HG03342 (cell line): ENCODE measurements at regions not wholly inside any gene's neighbourhood (a gene's known extent, or its start where the extent isn't known, plus 50 kb on each side); places are given as distances from the start of the nearest gene placed in this dataset.

Experiments
- ATAC-seq: cut with Tn5 transposase; IDR thresholded peaks from one replicate; pipeline ENCODE4 v1.9.1; 2021; ENCODE audit warnings: mild to moderate bottlenecking, moderate library complexity; ENCODE audit not compliant: unreplicated experiment

GRCh38 chr17:12521416-12521815 lies 144.3 kb upstream of the MYOCD start:
- ATAC-seq = no peak

GRCh38 chr17:12522336-12522735 lies 143.4 kb upstream of the MYOCD start:
- ATAC-seq = no peak

GRCh38 chr17:12522743-12523183 lies 142.9 kb upstream of the MYOCD start:
- no peak for ATAC-seq

DNA sequence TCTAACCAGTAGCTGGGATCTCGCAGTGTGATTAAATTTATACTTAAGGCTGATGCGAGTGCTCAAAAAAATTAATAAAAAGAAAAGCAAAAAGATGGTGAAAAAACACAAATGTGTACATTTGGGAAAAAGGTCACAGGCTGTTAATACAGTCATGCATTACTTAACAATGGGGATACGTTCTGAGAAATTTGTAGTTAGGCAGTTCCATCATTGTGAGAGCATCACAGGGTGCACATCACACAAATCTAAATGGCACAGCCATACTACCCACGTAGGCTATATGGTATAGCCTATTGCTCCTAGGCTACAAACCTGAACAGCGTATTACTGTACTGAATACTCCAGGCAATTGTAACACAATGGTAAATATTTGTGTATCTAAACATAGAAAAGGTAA lies 142.4 kb upstream of the MYOCD start:
- ATAC-seq = no peak

- ATAC-seq = no peak
Measured at GRCh38 chr17:12528036-12528435, 137.7 kb upstream of the MYOCD start.

DNA sequence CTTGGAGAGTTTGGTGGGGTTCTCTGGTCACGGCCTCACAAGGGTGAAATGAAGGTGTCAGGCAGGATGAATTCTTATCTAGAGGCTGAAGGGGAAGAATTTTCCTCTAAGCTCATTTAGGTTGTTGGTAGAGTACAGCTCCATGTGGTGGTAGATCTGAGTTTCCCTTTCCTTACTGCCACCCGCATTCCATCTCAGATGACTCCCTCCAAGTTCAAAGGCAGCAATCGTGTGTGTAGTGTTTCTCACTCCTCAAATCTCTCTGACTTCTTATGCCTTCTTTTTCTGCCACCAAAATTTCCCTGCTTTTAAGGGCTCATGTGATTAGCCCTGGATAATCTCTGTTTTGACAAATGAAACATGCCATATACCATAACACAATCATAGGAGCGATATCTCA lies 135.5 kb upstream of the MYOCD start:
- ATAC-seq = no peak

DNA sequence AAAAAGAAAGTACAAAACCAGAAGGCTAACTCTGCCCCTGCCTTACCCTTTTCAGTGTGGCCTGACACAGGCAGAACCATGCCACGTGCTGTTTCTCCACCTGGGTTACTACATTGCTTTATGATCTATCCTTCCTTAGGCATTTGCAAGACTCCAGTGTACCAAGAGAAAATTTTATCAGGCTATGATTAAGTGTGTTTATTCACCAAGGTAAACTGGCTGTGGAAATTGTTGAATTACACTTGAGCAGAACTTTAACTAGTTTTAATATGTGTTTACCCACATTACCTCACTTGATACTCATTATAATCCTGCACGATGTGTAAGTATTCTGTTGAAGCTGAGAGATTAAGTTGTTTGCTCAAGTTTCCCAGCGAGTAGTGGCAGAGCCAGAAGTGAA lies 129.7 kb upstream of the MYOCD start:
- no peak for ATAC-seq

- ATAC-seq = no peak
Measured at GRCh38 chr17:12536472-12536871, 129.2 kb upstream of the MYOCD start.

- ATAC-seq = no peak
Measured at GRCh38 chr17:12537436-12537835, 128.3 kb upstream of the MYOCD start.

DNA sequence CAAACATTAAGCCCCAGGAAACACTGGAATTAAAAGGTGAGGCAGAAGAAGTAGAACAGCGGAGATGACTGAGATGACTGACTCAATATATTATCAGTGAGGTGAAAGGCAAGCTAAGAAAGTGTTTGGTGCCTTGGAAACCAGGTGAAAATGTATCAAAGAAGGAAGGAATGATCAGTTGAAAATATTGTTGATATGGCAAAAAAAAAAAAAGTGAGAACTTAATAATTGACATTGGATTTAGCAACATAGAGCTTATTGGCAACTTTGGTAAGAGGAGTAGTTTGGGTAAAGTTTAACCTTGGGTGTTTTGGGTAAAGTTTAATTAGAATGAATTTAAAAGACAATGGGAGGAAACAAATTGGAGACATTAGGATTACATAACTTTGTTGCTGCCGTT lies 127.7 kb upstream of the MYOCD start:
- ATAC-seq = no peak

GRCh38 chr17:12545877-12546513 lies 119.7 kb upstream of the MYOCD start:
- peak; percentile 63 for ATAC-seq

DNA sequence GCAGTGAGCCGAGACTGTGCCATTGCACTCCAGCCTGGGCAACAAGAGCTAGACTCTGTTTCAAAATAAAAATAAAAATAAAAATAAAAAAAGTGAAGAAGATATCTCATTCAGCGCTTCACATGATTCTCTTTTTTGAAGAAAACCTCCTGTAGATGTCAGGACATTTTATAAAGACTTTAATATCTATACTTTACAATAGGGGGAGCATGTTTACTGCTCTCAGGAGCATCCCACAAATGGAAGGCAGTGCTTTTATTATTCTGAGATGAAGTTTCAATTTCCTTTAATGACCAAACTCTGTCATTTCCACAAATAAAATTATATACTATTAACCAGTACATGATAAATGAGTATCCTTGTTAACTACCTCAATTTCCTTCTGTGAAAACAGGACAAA lies 118.7 kb upstream of the MYOCD start:
- no peak for ATAC-seq

DNA sequence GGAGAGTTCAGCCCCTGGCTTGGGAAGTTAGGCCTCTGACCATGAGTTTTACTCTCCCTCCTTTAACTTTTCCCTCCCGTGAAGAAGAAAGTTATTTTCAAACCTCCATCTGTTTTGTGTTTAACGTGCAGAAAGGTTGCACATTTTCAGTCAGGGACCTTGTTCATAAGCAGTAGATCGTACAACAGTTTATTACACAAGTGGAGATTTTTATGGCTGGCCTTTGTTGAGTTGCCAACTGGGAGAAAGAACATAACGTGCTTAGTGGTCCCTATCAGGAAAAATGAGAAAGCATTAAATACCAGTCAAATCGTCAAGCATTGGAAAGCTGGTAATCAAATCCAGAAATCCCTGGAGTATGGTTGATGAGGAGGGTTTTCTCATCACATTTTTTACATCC lies 117.9 kb upstream of the MYOCD start:
- ATAC-seq = no peak

DNA sequence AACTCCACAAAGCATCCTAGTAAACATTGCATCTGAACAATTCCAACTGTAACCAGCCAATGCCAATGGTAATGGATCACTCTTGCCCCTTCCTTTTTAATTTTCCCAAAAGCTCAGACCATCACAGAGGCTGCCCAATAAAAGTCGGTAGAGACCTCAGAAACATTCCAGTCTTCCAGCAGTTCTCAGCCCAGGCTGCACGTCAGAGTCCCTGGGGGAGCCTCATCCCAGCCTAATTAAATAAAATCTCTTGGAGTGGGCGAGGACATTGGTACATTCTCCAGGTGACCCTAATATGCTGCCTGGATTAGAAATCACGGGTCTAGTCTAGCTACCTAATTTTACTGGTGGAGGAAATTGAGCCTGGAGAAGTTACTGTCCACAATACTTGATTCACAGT lies 117.1 kb upstream of the MYOCD start:
- ATAC-seq = no peak

- ATAC-seq = no peak
Measured at GRCh38 chr17:12549499-12550041, 116.1 kb upstream of the MYOCD start.

DNA sequence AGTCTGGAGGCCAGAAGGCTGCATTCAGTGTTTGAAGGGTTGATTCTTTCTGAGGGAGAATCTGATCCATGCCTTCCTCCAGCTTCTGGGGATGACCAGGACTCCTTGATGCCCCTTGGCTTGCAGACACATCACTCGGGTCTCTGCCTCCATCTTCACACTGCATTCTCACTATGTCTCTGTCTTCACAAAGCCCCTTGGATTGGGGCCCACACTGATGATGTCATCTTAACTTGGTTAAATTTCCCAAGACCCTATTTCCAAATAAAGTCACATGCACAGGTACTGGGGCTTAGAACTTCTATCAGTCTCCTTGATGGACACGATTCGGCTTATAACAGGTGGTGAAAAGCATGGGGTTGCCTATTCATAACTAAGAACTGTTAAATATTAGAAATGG lies 112.1 kb upstream of the MYOCD start:
- ATAC-seq = no peak

DNA sequence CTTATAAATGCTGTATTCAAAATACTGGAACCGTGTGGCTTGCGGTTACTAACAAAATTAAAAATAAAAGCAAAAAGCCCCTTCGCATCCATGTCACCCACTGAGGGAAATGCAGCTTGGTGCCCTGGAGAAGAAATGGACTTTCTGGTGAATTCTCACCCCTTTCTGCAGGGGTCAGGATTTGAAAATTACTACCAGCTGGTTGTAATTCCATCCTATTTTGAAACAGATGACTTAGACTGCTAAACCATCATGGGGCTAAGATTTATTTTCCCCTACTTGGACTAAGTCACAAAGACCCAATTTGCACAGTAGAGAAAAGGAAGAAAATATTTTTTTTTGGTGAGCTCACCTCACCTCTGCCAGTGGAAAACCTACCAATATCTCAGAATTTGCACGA lies 111.4 kb upstream of the MYOCD start:
- ATAC-seq = no peak

- ATAC-seq = no peak
Measured at GRCh38 chr17:12566291-12566690, 99.4 kb upstream of the MYOCD start.

- ATAC-seq = no peak
Measured at GRCh38 chr17:12567077-12568053, 98.3 kb upstream of the MYOCD start.

GRCh38 chr17:12568358-12569251 lies 97.1 kb upstream of the MYOCD start:
- ATAC-seq = no peak

- no peak for ATAC-seq
Measured at GRCh38 chr17:12571606-12572005, 94.1 kb upstream of the MYOCD start.
